Thoracic aorta (tissue), 2 donors: ENCODE measurements at regions not wholly inside any gene's neighbourhood (a gene's known extent, or its start where the extent isn't known, plus 50 kb on each side); places are given as distances from the start of the nearest gene placed in this dataset.

Experiments used
- ATAC-seq: fragments of 150-250 bp; one replicate; pipeline ENCODE4 v1.8.0; 2017; ENCODE audit warnings: low read depth; ENCODE audit not compliant: insufficient number of reproducible peaks, low FRiP score
- DNase-seq: peaks from one replicate; pipeline ENCODE4 v3.0.0-alpha.2; 2020; ENCODE audit warnings: low spot score
- H3K27ac ChIP-seq, 2 donors: fragments of 200-600 bp; sonication (generic); 1 replicate in 1 of 2; 2 replicates in 1 of 2; pipeline ENCODE4 v1.5.1; 2016; ENCODE audit warnings: mild to moderate bottlenecking in 2 of 2, moderate library complexity in 2 of 2
- H3K27me3 ChIP-seq: fragments of 200-600 bp; sonication (generic); replicated peaks from 2 replicates; pipeline ENCODE4 v1.6.0; 2016; ENCODE audit warnings: mild to moderate bottlenecking; ENCODE audit not compliant: insufficient read depth
- H3K36me3 ChIP-seq: fragments of 200-600 bp; sonication (generic); one replicate; pipeline ENCODE4 v1.5.1; 2016
- H3K4me1 ChIP-seq, 2 donors: fragments of 200-600 bp; sonication (generic); 1 replicate in 1 of 2; 2 replicates in 1 of 2; pipeline versions ENCODE4 v1.5.1 to v1.6.0; 2016; ENCODE audit warnings: low read depth in 2 of 2, mild to moderate bottlenecking in 1 of 2; ENCODE audit not compliant: control insufficient read depth in 1 of 2
- H3K4me3 ChIP-seq: fragments of 200-600 bp; sonication (generic); 2 replicates; pipeline ENCODE4 v1.5.1; 2016; ENCODE audit warnings: mild to moderate bottlenecking
- H3K9me3 ChIP-seq: fragments of 200-600 bp; sonication (generic); 2 replicates; pipeline ENCODE4 v1.5.1; 2016
- CTCF ChIP-seq: fragments of 200-600 bp; sonication (generic); IDR thresholded peaks from one replicate; pipeline ENCODE4 v1.5.1; 2019; ENCODE audit warnings: antibody characterized with exemption

GRCh38 chr3:72071624-72072023 lies 286.7 kb upstream of the PROK2 start:
- ATAC-seq (no peak), DNase-seq (no peak)
- H3K4me1 ChIP-seq, result no peaks in the 10 kb centered on the region
- H3K4me3 ChIP-seq, result no peak overlapping the region
- no peaks in the 10 kb centered on the region for H3K27me3 ChIP-seq
- no peak overlapping the region for H3K27ac ChIP-seq
- no peak for TF ChIP-seq CTCF
- peaks cover 3% of the 10 kb centered on the region for H3K9me3 ChIP-seq
- H3K36me3 ChIP-seq, result no peaks in the 10 kb centered on the region

GRCh38 chr3:72070005-72070404 lies 285.1 kb upstream of the PROK2 start:
- Histone ChIP-seq H3K27ac (no peak overlapping the region), H3K9me3 (no peaks in the 10 kb centered on the region), H3K27me3 (no peaks in the 10 kb centered on the region), H3K4me3 (no peak overlapping the region), H3K36me3 (no peaks in the 10 kb centered on the region), H3K4me1 (no peaks in the 10 kb centered on the region)
- ATAC-seq, result no peak
- no peak for DNase-seq
- TF ChIP-seq CTCF, result no peak

- Histone ChIP-seq H3K4me3 (no peak overlapping the region), H3K36me3 (no peaks in the 10 kb centered on the region), H3K27ac (no peak overlapping the region), H3K4me1 (no peaks in the 10 kb centered on the region), H3K9me3 (no peaks in the 10 kb centered on the region), H3K27me3 (no peaks in the 10 kb centered on the region)
- no peak for ATAC-seq
- DNase-seq, result no peak
- TF ChIP-seq CTCF, result no peak
Measured at GRCh38 chr3:72069543-72069942, 284.6 kb upstream of the PROK2 start.

GRCh38 chr3:72068621-72069020 lies 283.7 kb upstream of the PROK2 start:
- Histone ChIP-seq H3K36me3 (no peaks in the 10 kb centered on the region), H3K27ac (no peak overlapping the region), H3K4me1 (no peaks in the 10 kb centered on the region), H3K4me3 (no peak overlapping the region), H3K27me3 (no peaks in the 10 kb centered on the region), H3K9me3 (no peaks in the 10 kb centered on the region)
- no peak for TF ChIP-seq CTCF
- no peak for DNase-seq
- no peak for ATAC-seq

- Histone ChIP-seq H3K4me1 (no peaks in the 10 kb centered on the region), H3K9me3 (no peaks in the 10 kb centered on the region), H3K36me3 (no peaks in the 10 kb centered on the region), H3K27me3 (no peaks in the 10 kb centered on the region), H3K4me3 (no peak overlapping the region), H3K27ac (no peak overlapping the region)
- no peak for ATAC-seq
- no peak for DNase-seq
- TF ChIP-seq CTCF, result no peak
Measured at GRCh38 chr3:72067721-72068120, 282.8 kb upstream of the PROK2 start.
